ENCODE measurements at regions not wholly inside any gene's neighbourhood (a gene's known extent, or its start where the extent isn't known, plus 50 kb on each side); places are given as distances from the start of the nearest gene placed in this dataset.
A peak's percentile ranks its signal among the peaks of the same experiment; 100 is the strongest.

DNA sequence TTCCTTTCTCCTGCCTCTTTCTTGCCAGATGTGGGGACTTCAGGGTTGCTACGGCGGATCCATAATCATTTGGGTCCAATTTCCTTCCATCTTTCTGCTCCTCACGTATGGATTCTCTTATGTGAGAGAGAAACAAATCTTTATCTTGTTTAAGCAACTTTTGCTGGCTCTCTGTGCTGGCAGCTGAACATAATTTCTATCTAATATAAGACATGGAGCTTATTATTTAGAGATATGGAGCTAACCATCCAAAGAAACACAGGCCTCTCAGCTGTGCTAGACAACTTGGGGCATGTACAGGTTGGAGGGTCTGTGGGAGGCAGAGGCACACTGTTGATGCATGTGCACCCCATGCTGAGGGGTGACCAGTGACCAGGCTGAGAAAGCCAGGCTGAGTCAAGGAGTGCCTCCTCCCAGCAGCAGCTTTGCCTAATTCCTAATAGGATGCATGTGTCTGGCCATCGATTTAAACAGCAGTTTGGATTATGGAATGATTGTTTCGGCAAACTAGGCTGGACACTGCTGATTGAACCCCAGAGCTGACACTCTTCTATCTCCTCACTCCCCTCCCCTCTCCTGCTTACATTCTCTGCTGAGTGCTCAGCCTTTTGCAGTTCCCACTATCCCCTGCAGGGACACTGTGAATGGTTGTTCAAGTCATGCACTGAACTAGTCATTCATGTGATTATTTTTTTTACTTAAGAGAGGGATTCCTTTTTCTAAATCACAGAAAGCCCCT is 195.8 kb downstream of the ERCC6L2 start:
- TF ChIP-seq, protein P1, sequence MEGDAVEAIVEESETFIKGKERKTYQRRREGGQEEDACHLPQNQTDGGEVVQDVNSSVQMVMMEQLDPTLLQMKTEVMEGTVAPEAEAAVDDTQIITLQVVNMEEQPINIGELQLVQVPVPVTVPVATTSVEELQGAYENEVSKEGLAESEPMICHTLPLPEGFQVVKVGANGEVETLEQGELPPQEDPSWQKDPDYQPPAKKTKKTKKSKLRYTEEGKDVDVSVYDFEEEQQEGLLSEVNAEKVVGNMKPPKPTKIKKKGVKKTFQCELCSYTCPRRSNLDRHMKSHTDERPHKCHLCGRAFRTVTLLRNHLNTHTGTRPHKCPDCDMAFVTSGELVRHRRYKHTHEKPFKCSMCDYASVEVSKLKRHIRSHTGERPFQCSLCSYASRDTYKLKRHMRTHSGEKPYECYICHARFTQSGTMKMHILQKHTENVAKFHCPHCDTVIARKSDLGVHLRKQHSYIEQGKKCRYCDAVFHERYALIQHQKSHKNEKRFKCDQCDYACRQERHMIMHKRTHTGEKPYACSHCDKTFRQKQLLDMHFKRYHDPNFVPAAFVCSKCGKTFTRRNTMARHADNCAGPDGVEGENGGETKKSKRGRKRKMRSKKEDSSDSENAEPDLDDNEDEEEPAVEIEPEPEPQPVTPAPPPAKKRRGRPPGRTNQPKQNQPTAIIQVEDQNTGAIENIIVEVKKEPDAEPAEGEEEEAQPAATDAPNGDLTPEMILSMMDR (IDR thresholded peaks at IDR 0.05): peak; percentile 46; the same call in 1 of the 2 replicates

DNA sequence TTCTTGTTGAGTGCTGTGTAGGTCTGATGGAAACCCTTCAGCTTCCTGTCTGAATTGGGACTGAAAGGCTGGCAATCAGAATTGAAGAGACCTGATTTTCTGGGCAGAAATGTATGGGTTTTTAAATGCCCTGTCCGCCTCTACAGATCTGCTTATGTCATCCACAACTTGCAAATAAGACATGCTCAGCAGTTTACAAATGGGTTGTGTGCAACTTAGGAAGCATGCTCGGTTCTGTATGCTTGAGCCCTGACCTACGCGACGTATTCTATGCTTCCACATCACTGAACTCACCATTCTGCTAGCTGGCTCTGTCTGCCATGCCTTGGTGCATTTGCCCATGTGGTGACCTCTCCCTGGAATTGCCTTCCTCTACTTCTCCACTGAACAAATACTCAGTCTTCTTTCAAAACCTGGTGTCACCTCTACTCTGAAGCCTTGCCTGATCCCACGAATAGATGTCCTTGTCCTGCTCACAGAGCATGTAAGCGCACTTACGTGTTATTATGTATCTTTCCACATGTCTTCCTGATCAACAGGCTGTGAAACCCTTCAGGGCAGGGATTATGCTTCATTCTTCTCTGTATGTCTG is 194.2 kb downstream of the ERCC6L2 start:
- TF ChIP-seq, protein P1 (IDR thresholded peaks at IDR 0.05): no peak

DNA sequence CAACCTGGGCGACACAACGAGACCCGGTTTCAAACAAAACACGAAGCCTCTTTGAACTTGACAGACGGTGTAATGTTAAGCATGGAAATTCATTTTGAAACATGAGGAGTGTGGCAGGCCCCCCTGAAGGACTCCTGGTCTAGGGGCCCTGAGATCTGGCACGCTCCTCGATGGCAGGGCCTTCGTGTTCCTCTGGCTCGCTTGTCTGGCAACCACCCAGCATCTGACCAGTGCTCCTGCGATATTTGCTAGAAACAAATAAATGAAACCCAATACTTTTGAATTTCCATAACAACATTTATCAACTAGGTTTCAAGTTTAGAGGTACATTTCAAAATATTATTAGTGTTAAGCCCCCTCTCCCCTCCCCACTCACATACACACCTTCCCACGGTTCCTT is 193.0 kb downstream of the ERCC6L2 start:
- TF ChIP-seq, protein P1 (IDR thresholded peaks at IDR 0.05): no peak

DNA sequence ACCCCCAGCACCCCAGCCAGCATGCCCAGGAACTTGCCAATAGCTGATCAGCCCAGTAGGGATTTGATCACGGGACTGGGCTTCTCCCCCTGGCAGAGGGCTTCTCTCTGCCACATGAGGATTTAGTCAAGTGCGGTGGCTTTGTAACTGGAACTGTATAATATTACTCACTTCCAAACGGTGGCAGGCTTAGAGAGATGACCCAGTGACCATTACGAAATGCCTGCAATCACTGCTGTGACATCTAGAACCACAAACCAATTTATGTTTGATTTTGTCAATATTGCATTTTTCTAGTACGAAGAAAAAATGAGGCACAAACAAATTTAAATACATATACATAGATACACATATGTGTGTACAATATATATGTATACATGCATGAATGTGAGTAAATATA is 192.1 kb downstream of the ERCC6L2 start:
- TF ChIP-seq, protein P1 (IDR thresholded peaks at IDR 0.05): no peak

DNA sequence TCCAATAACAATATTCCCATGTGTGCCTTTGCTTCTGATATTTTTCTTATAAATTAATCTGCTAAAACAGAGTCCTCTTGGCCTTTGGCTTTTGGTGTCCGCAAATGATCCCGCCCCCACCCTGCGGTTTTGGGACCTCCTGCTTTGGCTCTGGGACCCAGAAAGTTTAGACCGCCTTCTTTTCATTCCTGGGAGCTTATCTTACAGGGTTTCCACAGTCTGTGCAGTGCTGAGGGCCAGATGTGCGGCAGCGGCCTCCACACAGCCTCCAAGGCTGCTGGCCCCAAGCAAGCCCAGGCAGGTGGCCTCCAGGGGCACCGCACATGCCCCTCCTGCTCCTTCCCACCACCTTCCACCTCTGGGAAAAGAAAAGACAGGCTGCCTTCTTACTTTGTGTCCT is 191.5 kb downstream of the ERCC6L2 start:
- TF ChIP-seq, protein P1 (IDR thresholded peaks at IDR 0.05): no peak

DNA sequence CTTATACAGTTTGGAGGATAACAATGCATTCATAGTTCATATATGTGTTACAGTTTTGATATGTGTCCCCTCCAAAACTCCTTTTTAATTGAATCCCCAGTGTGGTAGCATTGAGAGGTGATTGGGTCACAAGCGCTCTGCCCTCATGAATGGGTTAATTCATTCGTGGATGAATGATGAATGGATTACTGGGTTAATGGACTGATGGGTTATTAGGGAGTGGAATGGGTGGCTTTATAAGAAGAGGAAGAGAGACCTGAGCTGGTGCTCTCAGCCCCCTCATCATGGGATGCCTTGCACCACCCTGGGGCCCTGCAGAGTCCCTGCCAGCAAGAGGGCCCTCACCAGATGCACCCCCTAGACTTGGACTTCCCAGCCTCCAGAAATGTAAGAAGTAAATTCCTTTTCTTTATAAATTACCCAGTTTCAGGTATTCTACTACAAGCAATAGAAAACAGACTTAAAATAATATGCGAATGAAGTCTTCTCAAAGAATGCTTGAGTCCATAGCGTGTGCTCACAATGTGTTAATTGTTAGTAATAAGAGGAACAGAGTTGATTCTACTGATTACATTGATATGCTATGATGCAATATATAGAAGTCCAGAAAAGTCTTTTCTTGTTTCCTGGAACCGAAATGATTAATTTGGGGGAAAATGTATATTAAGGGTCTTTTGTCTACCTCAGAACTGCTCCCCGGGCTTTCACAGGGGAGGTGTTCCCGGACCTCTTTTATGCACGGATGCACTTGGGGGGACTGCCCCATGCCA is 190.2 kb downstream of the ERCC6L2 start:
- TF ChIP-seq, protein P1 (IDR thresholded peaks at IDR 0.05): no peak

DNA sequence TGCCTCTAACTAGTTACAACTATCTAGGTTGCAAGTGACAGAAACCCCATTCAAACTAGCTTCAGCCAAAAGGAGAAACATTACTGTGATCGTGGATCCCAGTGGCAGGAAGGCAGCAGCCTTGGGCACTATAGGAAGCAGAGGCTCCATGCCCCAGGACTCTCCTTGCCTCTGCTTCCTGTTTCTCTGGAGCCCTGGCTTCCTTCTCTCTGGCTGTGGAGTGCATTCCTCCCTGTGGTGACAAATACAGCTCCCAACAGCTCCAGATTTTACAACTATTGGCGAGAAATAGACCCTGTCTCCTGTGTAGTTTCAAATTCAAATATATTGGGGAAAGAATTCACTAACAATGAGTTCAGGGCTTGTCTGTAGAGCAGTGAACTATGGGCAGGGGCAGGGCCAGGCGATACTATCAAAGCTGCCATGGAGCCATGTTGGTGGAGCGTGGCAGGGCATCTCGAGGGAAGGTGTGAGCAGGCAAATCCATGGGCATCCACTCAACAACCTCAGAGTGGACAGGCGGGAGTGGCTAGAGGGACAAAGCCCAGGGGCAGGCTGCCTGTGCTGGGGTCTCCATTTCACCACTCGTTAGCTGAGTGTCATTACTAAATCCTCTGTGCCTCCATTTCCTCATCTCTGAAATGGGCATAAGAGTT is 189.5 kb downstream of the ERCC6L2 start:
- TF ChIP-seq, protein P1 (IDR thresholded peaks at IDR 0.05): no peak
